HepG2 (cell line): ENCODE measurements at regions not wholly inside any gene's neighbourhood (a gene's known extent, or its start where the extent isn't known, plus 50 kb on each side); places are given as distances from the start of the nearest gene placed in this dataset.

Experiments
- ATAC-seq: fragments of 200-7000 bp; cut with Tn5 transposase; 3 replicates; pipeline ENCODE4 v1.9.1; 2020; ENCODE audit warnings: mild to moderate bottlenecking, moderate library complexity
- BruUV-seq: library from RNA; stranded (reverse); fragments of 400-500 nt; replicated peaks from 2 replicates; lab custom pipeline; 2021; lab: Mats Ljungman, UMichigan
- CTCF ChIA-PET: fragments of 300-600 bp; formaldehyde crosslinking; extraction: SDS; loops from one replicate; lab custom pipeline; 2021; ENCODE audit warnings: low total read pairs, inconsistent platforms, low intra/inter-chr PET ratio; lab: Yijun Ruan, JAX
- POLR2A ChIA-PET: fragments of 350-600 bp; sonication (Branson Sonifier 250); formaldehyde crosslinking; loops from one replicate; lab custom pipeline; 2020; ENCODE audit warnings: antibody characterized with exemption, inconsistent platforms; lab: Yijun Ruan, JAX
- DNase-seq: peaks from one replicate; pipeline ENCODE4 v3.0.0-alpha.2; 2015; ENCODE audit warnings: low spot score
- FAIRE-seq: peaks from 3 replicates; lab custom pipeline; 2011; peaks lifted over from hg19 to GRCh38; lab: Jason Lieb, UNC
- H2AFZ ChIP-seq: one replicate; pipeline ENCODE4 v1.6.1; 2011; ENCODE audit warnings: low read length, inconsistent platforms
- H3K27ac ChIP-seq: fragments of 300-600 bp; 3 replicates; pipeline ENCODE4 v1.8.0; 2011; ENCODE audit warnings: mixed run types, mild to moderate bottlenecking, mixed read lengths, low read length, inconsistent platforms; ENCODE audit not compliant: insufficient read depth; ENCODE audit errors: extremely low read length
- H3K27me3 ChIP-seq, 2 experiments: fragments of 200-600 bp in 1 of 2; 2 replicates in 1 of 2; 3 replicates in 1 of 2; pipeline versions ENCODE4 v1.6.0 to v1.8.0; 2011; ENCODE audit warnings: low read length in 2 of 2, mild to moderate bottlenecking in 2 of 2, moderate library complexity in 2 of 2, inconsistent platforms in 1 of 2; ENCODE audit not compliant: insufficient read depth in 2 of 2, control insufficient read depth in 1 of 2
- H3K36me3 ChIP-seq, 2 experiments: fragments of 200-600 bp in 1 of 2; replicated peaks in 1 of 2; 2 replicates in 1 of 2; 3 replicates in 1 of 2; pipeline versions ENCODE4 v1.5.1 to v1.8.0; 2011; ENCODE audit warnings: low read length in 2 of 2, inconsistent platforms in 1 of 2; ENCODE audit not compliant: insufficient read depth in 2 of 2, control insufficient read depth in 1 of 2
- H3K4me1 ChIP-seq: 2 replicates; pipeline ENCODE4 v1.5.1; 2012; ENCODE audit warnings: low read length, inconsistent platforms; ENCODE audit not compliant: insufficient read depth
- H3K4me2 ChIP-seq: 2 replicates; pipeline ENCODE4 v1.6.0; 2011; ENCODE audit warnings: low read depth, low read length, inconsistent platforms
- H3K4me3 ChIP-seq, 3 experiments: fragments of 200-600 bp in 1 of 3; sonication (generic), shearing (Covaris generic) in 1 of 3; replicated peaks in 1 of 3; 2 replicates each; pipeline ENCODE4 v1.5.1; 2011 to 2016; ENCODE audit warnings: low read length in 3 of 3, inconsistent platforms in 2 of 3, low read depth in 2 of 3, mild to moderate bottlenecking in 2 of 3, control low read depth in 1 of 3, mixed read lengths in 1 of 3; ENCODE audit not compliant: insufficient read depth in 1 of 3
- H3K79me2 ChIP-seq: one replicate; pipeline ENCODE4 v1.6.1; 2011; ENCODE audit warnings: low read length, inconsistent platforms; ENCODE audit not compliant: insufficient read depth
- H3K9ac ChIP-seq: 2 replicates; pipeline ENCODE4 v1.6.0; 2011; ENCODE audit warnings: mild to moderate bottlenecking, low read depth, low read length, inconsistent platforms; ENCODE audit not compliant: insufficient read depth
- H3K9me3 ChIP-seq: 2 replicates; pipeline ENCODE4 v1.5.1; 2012; ENCODE audit warnings: mild to moderate bottlenecking, low read length
- H4K20me1 ChIP-seq: 2 replicates; pipeline ENCODE4 v1.6.0; 2011; ENCODE audit warnings: inconsistent platforms, mild to moderate bottlenecking, low read length, moderate library complexity; ENCODE audit not compliant: insufficient read depth
- EZH2 ChIP-seq: conservative IDR thresholded peaks from 2 replicates; pipeline ENCODE4 v1.6.1; 2012; ENCODE audit warnings: mild to moderate bottlenecking, low read depth, low read length, moderate library complexity
- STAG1 ChIP-seq: sonication (generic); formaldehyde crosslinking; IDR thresholded peaks from 2 replicates; pipeline ENCODE4 v1.4.0; 2020; ENCODE audit warnings: missing genetic modification reagents
- TEAD3 ChIP-seq: optimal IDR thresholded peaks from 2 replicates; pipeline ENCODE3; 2016; ENCODE audit warnings: borderline replicate concordance
- ZFY ChIP-seq: sonication (generic); formaldehyde crosslinking; IDR thresholded peaks from 2 replicates; pipeline ENCODE4 v1.4.0; 2020; ENCODE audit warnings: missing genetic modification reagents
- ZNF350 ChIP-seq: sonication (generic); formaldehyde crosslinking; IDR thresholded peaks from 2 replicates; pipeline ENCODE4 v1.4.0; 2020; ENCODE audit warnings: mild to moderate bottlenecking, low read depth, missing genetic modification reagents, borderline replicate concordance
- ZNF737 ChIP-seq: sonication (generic); formaldehyde crosslinking; IDR thresholded peaks from 2 replicates; pipeline ENCODE4 v1.5.0; 2020; ENCODE audit warnings: missing genetic modification reagents, mild to moderate bottlenecking, borderline replicate concordance
- WGBS: methylation state at CpG from one replicate; pipeline ENCODE4 v1.1.6; 2017; ENCODE audit warnings: low lambda C conversion rate; 5-methylcytosine and 5-hydroxymethylcytosine counted together
- in situ Hi-C: cut with HindIII; loops from 2 replicates; pipeline ENCODE4 v1.10.0; 2017; ENCODE audit warnings: low pct_unique_long_range_greater_than_20kb; ENCODE audit not compliant: extremely low pct_ligation_motif_present
- intact Hi-C: fragments of 100-400 bp; cut with micrococcal nuclease; formaldehyde crosslinking; loops from one replicate; pipeline ENCODE4 v1.10.0; 2022; ENCODE audit not compliant: unreplicated experiment
- TF ChIP-seq, protein P1 (sequence below): sonication (generic); formaldehyde crosslinking; IDR thresholded peaks from 2 replicates; pipeline ENCODE4 v1.5.0; 2020; ENCODE audit warnings: mild to moderate bottlenecking, missing genetic modification reagents, moderate library complexity
- TF ChIP-seq, protein P2 (sequence below): sonication (generic); formaldehyde crosslinking; conservative IDR thresholded peaks from 2 replicates; pipeline ENCODE4 v1.8.1; 2023; ENCODE audit warnings: missing genetic modification reagents
- TF ChIP-seq, protein P3 (sequence below): sonication (generic); formaldehyde crosslinking; IDR thresholded peaks from 2 replicates; pipeline ENCODE4 v1.8.0; 2022; ENCODE audit warnings: mild to moderate bottlenecking, missing genetic modification reagents; ENCODE audit not compliant: insufficient replicate concordance

DNA sequence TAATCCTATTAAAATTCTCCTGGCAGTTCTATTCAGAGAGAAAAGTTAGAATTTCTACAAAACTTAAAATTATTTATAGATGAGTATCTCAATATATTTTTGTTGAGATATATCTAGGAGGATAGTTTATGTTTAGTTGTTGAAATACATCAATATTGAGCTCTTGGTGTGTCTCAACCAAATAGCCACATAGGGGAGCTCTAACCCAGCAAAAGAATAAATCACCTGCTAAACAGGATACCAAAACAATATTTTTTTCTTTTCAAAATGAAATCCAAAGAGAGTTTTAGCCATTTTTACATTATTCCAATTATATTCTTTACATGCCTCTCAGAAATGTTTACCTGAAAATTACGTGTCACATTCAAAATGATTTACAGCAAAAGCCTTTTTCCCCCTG, 954.7 kb downstream of the SLITRK6 start:
- in situ Hi-C loops (no loop called here), intact Hi-C loops (loop anchor here (5.0 kb wide), 1 partner anchor 963 kb away; no protein-coding TSS in a partner anchor)
- ATAC-seq (peak; percentile 62; the same call in 2 of the 3 replicates), FAIRE-seq (no peak), DNase-seq (peak; percentile 1)
- Histone ChIP-seq H3K9me3 (no peaks in the 10 kb centered on the region), H3K27me3 (no peaks in the 10 kb centered on the region), H3K4me3 (no peak overlapping the region), H4K20me1 (no peaks in the 10 kb centered on the region), H3K9ac (no peak overlapping the region), H3K27ac (no peak overlapping the region), H3K36me3 (no peaks in the 10 kb centered on the region), H3K4me1 (no peaks in the 10 kb centered on the region), H3K4me2 (no peak overlapping the region), H3K79me2 (no peaks in the 10 kb centered on the region), H2AFZ (no peak overlapping the region)
- BruUV-seq = no TSS peak
- ChIA-PET CTCF (no interaction called here), POLR2A (no interaction called here)
- 0% methylated on average over 1 of the region's 1 CpG for WGBS
- TF ChIP-seq, protein P1, sequence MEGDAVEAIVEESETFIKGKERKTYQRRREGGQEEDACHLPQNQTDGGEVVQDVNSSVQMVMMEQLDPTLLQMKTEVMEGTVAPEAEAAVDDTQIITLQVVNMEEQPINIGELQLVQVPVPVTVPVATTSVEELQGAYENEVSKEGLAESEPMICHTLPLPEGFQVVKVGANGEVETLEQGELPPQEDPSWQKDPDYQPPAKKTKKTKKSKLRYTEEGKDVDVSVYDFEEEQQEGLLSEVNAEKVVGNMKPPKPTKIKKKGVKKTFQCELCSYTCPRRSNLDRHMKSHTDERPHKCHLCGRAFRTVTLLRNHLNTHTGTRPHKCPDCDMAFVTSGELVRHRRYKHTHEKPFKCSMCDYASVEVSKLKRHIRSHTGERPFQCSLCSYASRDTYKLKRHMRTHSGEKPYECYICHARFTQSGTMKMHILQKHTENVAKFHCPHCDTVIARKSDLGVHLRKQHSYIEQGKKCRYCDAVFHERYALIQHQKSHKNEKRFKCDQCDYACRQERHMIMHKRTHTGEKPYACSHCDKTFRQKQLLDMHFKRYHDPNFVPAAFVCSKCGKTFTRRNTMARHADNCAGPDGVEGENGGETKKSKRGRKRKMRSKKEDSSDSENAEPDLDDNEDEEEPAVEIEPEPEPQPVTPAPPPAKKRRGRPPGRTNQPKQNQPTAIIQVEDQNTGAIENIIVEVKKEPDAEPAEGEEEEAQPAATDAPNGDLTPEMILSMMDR = peak; percentile 29; the same call in 1 of the 2 replicates
- no peak for TF ChIP-seq ZNF350 (CRISPR knock-in tag)
- no peak for TF ChIP-seq EZH2
- no peak for TF ChIP-seq TEAD3 (CRISPR knock-in tag)
- TF ChIP-seq ZNF737 (CRISPR knock-in tag) = no peak
- no peak for TF ChIP-seq ZFY (CRISPR knock-in tag)
- peak; percentile 51 for TF ChIP-seq STAG1
- TF ChIP-seq, protein P2, sequence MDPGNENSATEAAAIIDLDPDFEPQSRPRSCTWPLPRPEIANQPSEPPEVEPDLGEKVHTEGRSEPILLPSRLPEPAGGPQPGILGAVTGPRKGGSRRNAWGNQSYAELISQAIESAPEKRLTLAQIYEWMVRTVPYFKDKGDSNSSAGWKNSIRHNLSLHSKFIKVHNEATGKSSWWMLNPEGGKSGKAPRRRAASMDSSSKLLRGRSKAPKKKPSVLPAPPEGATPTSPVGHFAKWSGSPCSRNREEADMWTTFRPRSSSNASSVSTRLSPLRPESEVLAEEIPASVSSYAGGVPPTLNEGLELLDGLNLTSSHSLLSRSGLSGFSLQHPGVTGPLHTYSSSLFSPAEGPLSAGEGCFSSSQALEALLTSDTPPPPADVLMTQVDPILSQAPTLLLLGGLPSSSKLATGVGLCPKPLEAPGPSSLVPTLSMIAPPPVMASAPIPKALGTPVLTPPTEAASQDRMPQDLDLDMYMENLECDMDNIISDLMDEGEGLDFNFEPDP (CRISPR knock-in tag) = no peak
- TF ChIP-seq, protein P3, sequence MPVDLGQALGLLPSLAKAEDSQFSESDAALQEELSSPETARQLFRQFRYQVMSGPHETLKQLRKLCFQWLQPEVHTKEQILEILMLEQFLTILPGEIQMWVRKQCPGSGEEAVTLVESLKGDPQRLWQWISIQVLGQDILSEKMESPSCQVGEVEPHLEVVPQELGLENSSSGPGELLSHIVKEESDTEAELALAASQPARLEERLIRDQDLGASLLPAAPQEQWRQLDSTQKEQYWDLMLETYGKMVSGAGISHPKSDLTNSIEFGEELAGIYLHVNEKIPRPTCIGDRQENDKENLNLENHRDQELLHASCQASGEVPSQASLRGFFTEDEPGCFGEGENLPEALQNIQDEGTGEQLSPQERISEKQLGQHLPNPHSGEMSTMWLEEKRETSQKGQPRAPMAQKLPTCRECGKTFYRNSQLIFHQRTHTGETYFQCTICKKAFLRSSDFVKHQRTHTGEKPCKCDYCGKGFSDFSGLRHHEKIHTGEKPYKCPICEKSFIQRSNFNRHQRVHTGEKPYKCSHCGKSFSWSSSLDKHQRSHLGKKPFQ (CRISPR knock-in tag) = no peak
